T47D (cell line): ENCODE measurements at regions not wholly inside any gene's neighbourhood (a gene's known extent, or its start where the extent isn't known, plus 50 kb on each side); places are given as distances from the start of the nearest gene placed in this dataset.

ENCODE experiments used
- DNase-seq, 2 experiments: peaks; one replicate each; pipeline versions ENCODE4 v3.0.0 to v3.0.0-alpha.2; 2011 to 2012; ENCODE audit warnings: low read depth in 1 of 2, low spot score in 1 of 2
- JUND ChIP-seq: IDR thresholded peaks from 2 replicates; pipeline ENCODE4 v1.6.1; 2012; ENCODE audit warnings: low read depth
- in situ Hi-C: cut with HindIII; loops from 2 replicates; pipeline ENCODE4 v1.10.0; 2016; ENCODE audit warnings: low sequenced_read_pairs, low pct_unique_long_range_greater_than_20kb

GRCh38 chr9:28539434-28540070 lies 966.3 kb upstream of the C9orf72 start:
- no peak for DNase-seq
- in situ Hi-C loops = no loop called here
- no peak for TF ChIP-seq JUND

- in situ Hi-C loops = no loop called here
- TF ChIP-seq JUND = no peak
- DNase-seq = no peak
Measured at GRCh38 chr9:28542928-28543327, 969.6 kb upstream of the C9orf72 start.

- no peak for DNase-seq
- in situ Hi-C loops = no loop called here
- TF ChIP-seq JUND = no peak
Measured at GRCh38 chr9:28547527-28547926, 974.2 kb upstream of the C9orf72 start.

GRCh38 chr9:28563291-28563934 lies 990.1 kb upstream of the C9orf72 start:
- TF ChIP-seq JUND = no peak
- DNase-seq = no peak
- in situ Hi-C loops = no loop called here

- DNase-seq = no peak
- in situ Hi-C loops = no loop called here
- no peak for TF ChIP-seq JUND
Measured at GRCh38 chr9:28583832-28584231, 1010.6 kb upstream of the C9orf72 start.

- in situ Hi-C loops = no loop called here
- DNase-seq = no peak
- TF ChIP-seq JUND = no peak
Measured at GRCh38 chr9:28584542-28584941, 1011.3 kb upstream of the C9orf72 start.

GRCh38 chr9:28587052-28587451 lies 1013.8 kb upstream of the C9orf72 start:
- in situ Hi-C loops = no loop called here
- DNase-seq = no peak
- no peak for TF ChIP-seq JUND

GRCh38 chr9:28598408-28598807 lies 1025.1 kb upstream of the C9orf72 start:
- in situ Hi-C loops = no loop called here
- DNase-seq = no peak
- TF ChIP-seq JUND = no peak

- no peak for TF ChIP-seq JUND
- in situ Hi-C loops = no loop called here
- no peak for DNase-seq
Measured at GRCh38 chr9:28600226-28600625, 1026.9 kb upstream of the C9orf72 start.

GRCh38 chr9:28607843-28608242 lies 1034.6 kb upstream of the C9orf72 start:
- no peak for DNase-seq
- no peak for TF ChIP-seq JUND
- in situ Hi-C loops = no loop called here

- in situ Hi-C loops = no loop called here
- TF ChIP-seq JUND = no peak
- DNase-seq = no peak
Measured at GRCh38 chr9:28610339-28610738, 1037.1 kb upstream of the C9orf72 start.

- DNase-seq = no peak
- in situ Hi-C loops = no loop called here
- TF ChIP-seq JUND = no peak
Measured at GRCh38 chr9:28616310-28616709, 1043.0 kb upstream of the C9orf72 start.

GRCh38 chr9:28620011-28620410 lies 1046.7 kb upstream of the C9orf72 start:
- no peak for DNase-seq
- no peak for TF ChIP-seq JUND
- in situ Hi-C loops = no loop called here

GRCh38 chr9:28620661-28621060 lies 1047.4 kb upstream of the C9orf72 start:
- in situ Hi-C loops = no loop called here
- TF ChIP-seq JUND = no peak
- no peak for DNase-seq
